HK-2 (cell line): ENCODE measurements at regions not wholly inside any gene's neighbourhood (a gene's known extent, or its start where the extent isn't known, plus 50 kb on each side); places are given as distances from the start of the nearest gene placed in this dataset.

Experiments
- DNase-seq: peaks from one replicate; pipeline ENCODE4 v3.0.0-alpha.2; 2018; ENCODE audit not compliant: unreplicated experiment

- DNase-seq, result no peak
These were observed 490.3 kb upstream of the KIRREL3 start for GRCh38 chr11:127490896-127491295.

GRCh38 chr11:127485541-127485940 lies 485.0 kb upstream of the KIRREL3 start:
- no peak for DNase-seq

GRCh38 chr11:127481391-127481790 lies 480.8 kb upstream of the KIRREL3 start:
- DNase-seq, result no peak

GRCh38 chr11:127478826-127479225 lies 478.3 kb upstream of the KIRREL3 start:
- DNase-seq, result no peak

GRCh38 chr11:127474766-127475165 lies 474.2 kb upstream of the KIRREL3 start:
- DNase-seq, result no peak

- DNase-seq, result no peak
These were observed 471.9 kb upstream of the KIRREL3 start for GRCh38 chr11:127472505-127472904.

GRCh38 chr11:127471662-127472061 lies 471.1 kb upstream of the KIRREL3 start:
- DNase-seq, result no peak

- DNase-seq, result no peak
These were observed 469.8 kb upstream of the KIRREL3 start for GRCh38 chr11:127470306-127470884.

- no peak for DNase-seq
These were observed 463.8 kb upstream of the KIRREL3 start for GRCh38 chr11:127464325-127464724.

- DNase-seq, result no peak
These were observed 461.4 kb upstream of the KIRREL3 start for GRCh38 chr11:127462065-127462344.

- no peak for DNase-seq
These were observed 460.9 kb upstream of the KIRREL3 start for GRCh38 chr11:127461241-127462064.

GRCh38 chr11:127458561-127458960 lies 458.0 kb upstream of the KIRREL3 start:
- DNase-seq, result no peak

GRCh38 chr11:127454856-127455255 lies 454.3 kb upstream of the KIRREL3 start:
- DNase-seq, result no peak

GRCh38 chr11:127452533-127452932 lies 452.0 kb upstream of the KIRREL3 start:
- DNase-seq, result no peak

- DNase-seq, result no peak
These were observed 451.3 kb upstream of the KIRREL3 start for GRCh38 chr11:127451861-127452260.

GRCh38 chr11:127448101-127448500 lies 447.5 kb upstream of the KIRREL3 start:
- no peak for DNase-seq

- no peak for DNase-seq
These were observed 444.9 kb upstream of the KIRREL3 start for GRCh38 chr11:127445476-127445875.

- no peak for DNase-seq
These were observed 442.7 kb upstream of the KIRREL3 start for GRCh38 chr11:127443297-127443696.

GRCh38 chr11:127440616-127441015 lies 440.0 kb upstream of the KIRREL3 start:
- no peak for DNase-seq

GRCh38 chr11:127425281-127425680 lies 424.7 kb upstream of the KIRREL3 start:
- no peak for DNase-seq

- no peak for DNase-seq
These were observed 424.1 kb upstream of the KIRREL3 start for GRCh38 chr11:127424661-127425060.

- DNase-seq, result no peak
These were observed 419.6 kb upstream of the KIRREL3 start for GRCh38 chr11:127420139-127420538.

GRCh38 chr11:127412722-127413380 lies 412.3 kb upstream of the KIRREL3 start:
- DNase-seq, result no peak
